OCI-LY7 (cell line): ENCODE measurements at regions not wholly inside any gene's neighbourhood (a gene's known extent, or its start where the extent isn't known, plus 50 kb on each side); places are given as distances from the start of the nearest gene placed in this dataset.

Experiments
- BruUV-seq: library from RNA; stranded (reverse); fragments of 400-500 nt; replicated peaks from 2 replicates; lab custom pipeline; 2021; lab: Mats Ljungman, UMichigan
- CTCF ChIA-PET: fragments of 300-600 bp; sonication (Branson Sonifier 250); formaldehyde crosslinking; loops from one replicate; lab custom pipeline; 2022; ENCODE audit warnings: antibody characterized with exemption; ENCODE audit not compliant: unreplicated experiment; lab: Charles Lee
- POLR2A ChIA-PET: fragments of 300-600 bp; sonication (Branson Sonifier 250); formaldehyde crosslinking; loops from one replicate; lab custom pipeline; 2022; ENCODE audit warnings: antibody characterized with exemption; lab: Charles Lee
- DNase-seq: peaks from one replicate; pipeline ENCODE4 v3.0.0-alpha.2; 2015; ENCODE audit warnings: low spot score
- H2AFZ ChIP-seq: fragments of 200-600 bp; sonication (generic), shearing (Covaris generic); 2 replicates; pipeline ENCODE4 v1.6.1; 2014; ENCODE audit warnings: mild to moderate bottlenecking, antibody characterized with exemption, low read length, moderate library complexity
- H3K27ac ChIP-seq: fragments of 200-600 bp; sonication (generic); 2 replicates; pipeline ENCODE4 v1.5.1; 2014; ENCODE audit warnings: mixed run types, low read depth, mild to moderate bottlenecking, moderate library complexity, low read length, inconsistent platforms; ENCODE audit not compliant: poor library complexity, severe bottlenecking
- H3K36me3 ChIP-seq: fragments of 200-600 bp; sonication (generic); 2 replicates; pipeline ENCODE4 v1.6.1; 2014; ENCODE audit warnings: mild to moderate bottlenecking, antibody characterized with exemption, low read length, moderate library complexity, mixed read lengths; ENCODE audit not compliant: insufficient read depth
- H3K4me1 ChIP-seq: fragments of 200-600 bp; sonication (generic); 2 replicates; pipeline ENCODE4 v1.5.1; 2014; ENCODE audit warnings: mild to moderate bottlenecking, low read length; ENCODE audit not compliant: insufficient read depth, poor library complexity, severe bottlenecking
- H3K4me2 ChIP-seq: fragments of 200-600 bp; sonication (generic); 2 replicates; pipeline ENCODE4 v1.6.1; 2014; ENCODE audit warnings: mild to moderate bottlenecking, low read length
- H3K4me3 ChIP-seq: fragments of 200-600 bp; sonication (generic); 2 replicates; pipeline ENCODE4 v1.5.1; 2014; ENCODE audit warnings: mild to moderate bottlenecking, low read depth, low read length; ENCODE audit not compliant: poor library complexity, severe bottlenecking
- H3K79me2 ChIP-seq: fragments of 200-600 bp; sonication (generic); 2 replicates; pipeline ENCODE4 v1.6.1; 2016; ENCODE audit warnings: low read depth, mild to moderate bottlenecking, low read length, moderate library complexity, mixed read lengths; ENCODE audit not compliant: insufficient read depth
- H3K9me2 ChIP-seq: fragments of 200-600 bp; sonication (generic); 2 replicates; pipeline ENCODE4 v1.6.1; 2016; ENCODE audit warnings: mild to moderate bottlenecking, low read length, mixed read lengths; ENCODE audit not compliant: insufficient read depth
- H3K9me3 ChIP-seq: fragments of 200-600 bp; sonication (generic); 2 replicates; pipeline ENCODE4 v1.6.1; 2014; ENCODE audit warnings: mild to moderate bottlenecking, mixed run types, low read length, mixed read lengths
- H4K20me1 ChIP-seq: fragments of 200-600 bp; sonication (generic); 2 replicates; pipeline ENCODE4 v1.6.1; 2014; ENCODE audit warnings: mild to moderate bottlenecking, antibody characterized with exemption, low read length, moderate library complexity, mixed read lengths; ENCODE audit not compliant: insufficient read depth
- CTCF ChIP-seq: fragments of 200-600 bp; sonication (generic); conservative IDR thresholded peaks from 2 replicates; pipeline ENCODE4 v1.5.1; 2014; ENCODE audit warnings: mild to moderate bottlenecking, antibody characterized with exemption, low read length, moderate library complexity, mixed read lengths
- EZH2phosphoT487 ChIP-seq: fragments of 200-600 bp; sonication (generic); IDR thresholded peaks from 2 replicates; pipeline ENCODE4 v1.6.1; 2018; ENCODE audit warnings: low read depth, borderline replicate concordance, mild to moderate bottlenecking, mixed run types, antibody characterized with exemption, low read length, moderate library complexity, mixed read lengths
- intact Hi-C: fragments of 100-400 bp; cut with micrococcal nuclease; formaldehyde crosslinking; loops from one replicate; pipeline ENCODE4 v1.10.0; 2022; ENCODE audit not compliant: unreplicated experiment

DNA sequence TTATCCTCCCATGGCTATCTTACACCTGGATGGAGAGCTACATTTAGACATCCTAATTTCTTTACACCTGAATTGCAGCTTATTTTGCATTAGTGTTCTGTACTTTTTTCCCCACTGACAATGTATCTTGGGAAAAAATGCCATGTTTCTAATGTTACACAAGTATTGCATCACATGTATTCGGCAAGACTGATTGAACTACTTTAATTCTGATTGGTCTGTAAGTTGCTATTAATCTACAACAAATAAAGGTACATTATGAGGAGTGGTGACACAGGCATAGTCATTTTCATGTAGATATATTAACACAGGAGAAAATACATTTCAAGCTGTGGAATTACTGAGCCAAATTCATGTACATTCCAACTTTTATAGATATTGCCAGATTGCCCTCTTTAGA is 558.0 kb downstream of the TRIML1 start:
- no peak for TF ChIP-seq CTCF
- TF ChIP-seq EZH2phosphoT487, result no peak
- Histone ChIP-seq H3K79me2 (no peaks in the 10 kb centered on the region), H2AFZ (no peak overlapping the region), H3K36me3 (no peaks in the 10 kb centered on the region), H3K4me1 (no peaks in the 10 kb centered on the region), H3K9me3 (no peaks in the 10 kb centered on the region), H3K4me3 (no peak overlapping the region), H4K20me1 (no peaks in the 10 kb centered on the region), H3K9me2 (no peaks in the 10 kb centered on the region), H3K27ac (no peak overlapping the region), H3K4me2 (no peak overlapping the region)
- ChIA-PET POLR2A (interaction anchor here (0.6 kb wide), 1 partner anchor 17 kb away, joined by 3 read pairs; no protein-coding TSS in a partner anchor), CTCF (no interaction called here)
- no peak for DNase-seq
- intact Hi-C loops, result no loop called here
- BruUV-seq, result no TSS peak

DNA sequence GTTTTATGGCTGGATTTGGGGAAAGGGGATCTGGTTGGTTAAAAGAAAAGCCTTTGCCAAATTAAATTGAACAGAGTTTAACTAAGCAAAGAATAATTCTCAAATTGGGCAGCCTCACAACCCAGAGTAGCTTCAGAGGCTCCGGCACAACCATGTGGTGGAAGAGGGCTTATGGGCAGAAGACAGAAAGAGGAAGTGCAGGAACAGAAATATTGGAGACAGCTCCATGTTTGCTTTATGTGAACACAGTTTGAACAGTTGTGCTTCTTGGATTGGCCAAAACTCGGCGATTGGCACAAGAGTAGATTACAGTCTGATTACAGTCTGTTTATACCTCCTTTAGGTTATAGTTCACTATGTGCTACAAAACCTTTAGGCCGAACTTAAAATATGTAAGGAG is 562.7 kb downstream of the TRIML1 start:
- Histone ChIP-seq H3K4me3 (no peak overlapping the region), H3K4me1 (no peaks in the 10 kb centered on the region), H3K36me3 (no peaks in the 10 kb centered on the region), H3K9me2 (no peaks in the 10 kb centered on the region), H3K4me2 (no peak overlapping the region), H3K79me2 (no peaks in the 10 kb centered on the region), H4K20me1 (no peaks in the 10 kb centered on the region), H3K27ac (no peak overlapping the region), H3K9me3 (no peaks in the 10 kb centered on the region), H2AFZ (no peak overlapping the region)
- no peak for DNase-seq
- POLR2A ChIA-PET, result no interaction called here
- CTCF ChIA-PET, result no interaction called here
- BruUV-seq, result no TSS peak
- TF ChIP-seq CTCF, result no peak
- TF ChIP-seq EZH2phosphoT487, result no peak
- intact Hi-C loops, result no loop called here

DNA sequence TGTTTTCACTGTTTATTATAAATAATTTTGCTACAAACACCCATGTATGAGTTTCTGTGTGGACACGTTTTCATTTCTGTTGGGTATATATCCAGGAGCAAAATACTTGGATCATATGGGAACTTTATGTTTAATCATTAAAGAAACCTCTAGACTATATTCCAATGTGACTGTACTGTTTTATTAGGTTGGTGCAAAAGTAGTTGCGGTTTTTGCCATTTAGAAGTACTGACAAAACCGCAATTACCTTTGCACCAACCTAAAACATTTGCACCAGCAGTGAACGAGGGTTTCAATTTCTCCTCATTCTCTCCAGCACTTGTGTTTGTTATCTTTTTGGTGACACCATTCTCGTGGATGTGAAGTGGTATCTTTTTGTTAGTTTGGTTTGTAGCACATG is 565.0 kb downstream of the TRIML1 start:
- no peak overlapping the region for H3K4me3 ChIP-seq
- CTCF ChIA-PET, result no interaction called here
- POLR2A ChIA-PET, result no interaction called here

More for the DNA sequence above, 565.0 kb downstream of the TRIML1 start:
- no peak for DNase-seq
- TF ChIP-seq CTCF, result no peak
- TF ChIP-seq EZH2phosphoT487, result no peak
- Histone ChIP-seq H3K9me3 (no peaks in the 10 kb centered on the region), H3K79me2 (no peaks in the 10 kb centered on the region), H4K20me1 (no peaks in the 10 kb centered on the region), H3K36me3 (no peaks in the 10 kb centered on the region), H3K9me2 (no peaks in the 10 kb centered on the region), H3K27ac (no peak overlapping the region), H3K4me2 (no peak overlapping the region), H2AFZ (no peak overlapping the region), H3K4me1 (no peaks in the 10 kb centered on the region)
- intact Hi-C loops, result no loop called here
- BruUV-seq, result no TSS peak
